ENCODE measurements at regions not wholly inside any gene's neighbourhood (a gene's known extent, or its start where the extent isn't known, plus 50 kb on each side); places are given as distances from the start of the nearest gene placed in this dataset.

- TF ChIP-seq CTCF (IDR thresholded peaks at IDR 0.05) (no peak), ZFX (IDR thresholded peaks at IDR 0.05; ENCODE audit: borderline replicate concordance) (no peak)
These were observed 520.1 kb upstream of the NBEA start for GRCh38 chr13:34421858-34422475.

Measured in 22Rv1 (cell line).